Lower leg skin (tissue), 3 donors: ENCODE measurements at regions not wholly inside any gene's neighbourhood (a gene's known extent, or its start where the extent isn't known, plus 50 kb on each side); places are given as distances from the start of the nearest gene placed in this dataset.

Source experiments
- CTCF ChIP-seq, 3 donors: fragments of 450-650 bp; IDR thresholded peaks; one replicate each; pipeline ENCODE4 v1.5.1; 2016; ENCODE audit warnings: antibody characterized with exemption in 3 of 3, mild to moderate bottlenecking in 3 of 3, moderate library complexity in 2 of 3
- POLR2A ChIP-seq, 2 donors: fragments of 450-650 bp; IDR thresholded peaks; one replicate each; pipeline ENCODE4 v1.6.1; 2016 to 2017; ENCODE audit warnings: antibody characterized with exemption in 2 of 2, mild to moderate bottlenecking in 1 of 2, moderate library complexity in 1 of 2

- TF ChIP-seq CTCF (IDR thresholded peaks at IDR 0.05) = no peak
- TF ChIP-seq POLR2A (IDR thresholded peaks at IDR 0.05) = no peak
Observed at GRCh38 chr12:58981961-58982360, 61.7 kb upstream of the LRIG3 start.
